NCI-H2227 (cell line): ENCODE measurements at regions not wholly inside any gene's neighbourhood (a gene's known extent, or its start where the extent isn't known, plus 50 kb on each side); places are given as distances from the start of the nearest gene placed in this dataset.

Experiments used
- DNase-seq: peaks from one replicate; lab custom pipeline; 2025; ENCODE audit not compliant: unreplicated experiment; lab: John Stamatoyannopoulos, UW

- no peak for DNase-seq
Measured at GRCh38 chr4:100086766-100087431, 103.4 kb downstream of the DDIT4L start.

- DNase-seq: no peak
Measured at GRCh38 chr4:100084892-100085291, 105.4 kb downstream of the DDIT4L start.

GRCh38 chr4:100083289-100083688, 107.0 kb downstream of the DDIT4L start:
- no peak for DNase-seq

GRCh38 chr4:100082852-100083251, 107.4 kb downstream of the DDIT4L start:
- DNase-seq: no peak

- DNase-seq: no peak
Measured at GRCh38 chr4:100081491-100081890, 108.8 kb downstream of the DDIT4L start.

GRCh38 chr4:100079264-100079663, 111.0 kb downstream of the DDIT4L start:
- no peak for DNase-seq

GRCh38 chr4:100076753-100077152, 113.5 kb downstream of the DDIT4L start:
- DNase-seq: no peak

- DNase-seq: no peak
Measured at GRCh38 chr4:100075486-100076270, 114.6 kb downstream of the DDIT4L start.

- no peak for DNase-seq
Measured at GRCh38 chr4:100075056-100075455, 115.2 kb downstream of the DDIT4L start.

- DNase-seq: no peak
Measured at GRCh38 chr4:100071506-100071905, 118.8 kb downstream of the DDIT4L start.

- DNase-seq: no peak
Measured at GRCh38 chr4:100070868-100071267, 119.4 kb downstream of the DDIT4L start.

GRCh38 chr4:100069207-100069606, 119.1 kb upstream of the H2AZ1 start:
- DNase-seq: no peak

GRCh38 chr4:100067255-100067654, 117.2 kb upstream of the H2AZ1 start:
- no peak for DNase-seq

- no peak for DNase-seq
Measured at GRCh38 chr4:100063355-100063754, 113.3 kb upstream of the H2AZ1 start.

- DNase-seq: no peak
Measured at GRCh38 chr4:100062921-100063320, 112.8 kb upstream of the H2AZ1 start.

- DNase-seq: no peak
Measured at GRCh38 chr4:100061835-100062234, 111.8 kb upstream of the H2AZ1 start.

- no peak for DNase-seq
Measured at GRCh38 chr4:100060765-100061416, 110.8 kb upstream of the H2AZ1 start.

GRCh38 chr4:100059467-100059866, 109.4 kb upstream of the H2AZ1 start:
- no peak for DNase-seq

- no peak for DNase-seq
Measured at GRCh38 chr4:100056701-100057100, 106.6 kb upstream of the H2AZ1 start.

- no peak for DNase-seq
Measured at GRCh38 chr4:100054071-100054470, 104.0 kb upstream of the H2AZ1 start.

- no peak for DNase-seq
Measured at GRCh38 chr4:100049872-100050271, 99.8 kb upstream of the H2AZ1 start.

- DNase-seq: no peak
Measured at GRCh38 chr4:100042711-100043110, 92.6 kb upstream of the H2AZ1 start.
